GM23338 (cell line): ENCODE measurements at regions not wholly inside any gene's neighbourhood (a gene's known extent, or its start where the extent isn't known, plus 50 kb on each side); places are given as distances from the start of the nearest gene placed in this dataset.

Experiments
- ATAC-seq: fragments of 200-7000 bp; cut with Tn5 transposase; 3 replicates; pipeline ENCODE4 v1.9.1; 2020
- DNase-seq: peaks from one replicate; pipeline ENCODE4 v3.0.0-alpha.2; 2015; ENCODE audit warnings: low spot score
- H2AFZ ChIP-seq: fragments of 200-600 bp; sonication (generic); 2 replicates; pipeline ENCODE4 v1.8.0; 2016; ENCODE audit warnings: antibody characterized with exemption, mild to moderate bottlenecking, moderate library complexity
- H3F3A ChIP-seq: fragments of 200-600 bp; sonication (generic); replicated peaks from 2 replicates; pipeline ENCODE4 v1.8.0; 2017; ENCODE audit warnings: antibody characterized with exemption, mixed run types, low read depth
- H3K27ac ChIP-seq: fragments of 200-600 bp; sonication (generic); 2 replicates; pipeline ENCODE4 v1.6.1; 2016; ENCODE audit warnings: low read depth
- H3K27me3 ChIP-seq: fragments of 200-600 bp; sonication (generic); 2 replicates; pipeline ENCODE4 v1.8.0; 2016; ENCODE audit warnings: mild to moderate bottlenecking, mixed run types, moderate library complexity; ENCODE audit not compliant: insufficient read depth
- H3K36me3 ChIP-seq: fragments of 200-600 bp; sonication (generic); 2 replicates; pipeline ENCODE4 v1.8.0; 2016; ENCODE audit warnings: mild to moderate bottlenecking; ENCODE audit not compliant: insufficient read depth
- H3K4me1 ChIP-seq: fragments of 200-600 bp; sonication (generic); 2 replicates; pipeline ENCODE4 v1.8.0; 2016; ENCODE audit warnings: mild to moderate bottlenecking, moderate library complexity; ENCODE audit not compliant: insufficient read depth
- H3K4me2 ChIP-seq: fragments of 200-600 bp; sonication (generic); 2 replicates; pipeline ENCODE4 v1.7.1; 2017; ENCODE audit warnings: mixed run types
- H3K4me3 ChIP-seq: fragments of 200-600 bp; sonication (generic); 2 replicates; pipeline ENCODE4 v1.6.1; 2016; ENCODE audit warnings: mixed run types
- H3K79me2 ChIP-seq: fragments of 200-600 bp; sonication (generic); replicated peaks from 2 replicates; pipeline ENCODE4 v1.8.0; 2017; ENCODE audit warnings: mild to moderate bottlenecking; ENCODE audit not compliant: insufficient read depth
- H3K9me2 ChIP-seq: fragments of 200-600 bp; sonication (generic); 2 replicates; pipeline ENCODE4 v1.8.0; 2017; ENCODE audit not compliant: insufficient read depth
- H4K20me1 ChIP-seq: fragments of 200-600 bp; sonication (generic); replicated peaks from 2 replicates; pipeline ENCODE4 v1.8.0; 2017; ENCODE audit warnings: mild to moderate bottlenecking; ENCODE audit not compliant: insufficient read depth
- H3K27ac Mint-ChIP-seq: 2 replicates; pipeline ENCODE4 v1.8.0; 2020; ENCODE audit warnings: inconsistent platforms, mild to moderate bottlenecking, moderate library complexity, mixed read lengths
- H3K27me3 Mint-ChIP-seq: 3 replicates; pipeline ENCODE4 v1.8.0; 2022; ENCODE audit warnings: low read depth, mild to moderate bottlenecking, moderate library complexity, mixed read lengths, inconsistent platforms; ENCODE audit not compliant: insufficient read depth, poor library complexity
- H3K36me3 Mint-ChIP-seq: 3 replicates; pipeline ENCODE4 v1.8.0; 2021; ENCODE audit warnings: low read depth, mild to moderate bottlenecking, inconsistent platforms, moderate library complexity, mixed read lengths
- H3K4me1 Mint-ChIP-seq: 3 replicates; pipeline ENCODE4 v1.8.0; 2020; ENCODE audit warnings: mild to moderate bottlenecking, inconsistent platforms, mixed read lengths
- H3K4me3 Mint-ChIP-seq: 3 replicates; pipeline ENCODE4 v1.8.0; 2021; ENCODE audit warnings: moderate library complexity, mild to moderate bottlenecking, inconsistent platforms, mixed read lengths
- H3K9me3 Mint-ChIP-seq: 3 replicates; pipeline ENCODE4 v1.8.0; 2020; ENCODE audit warnings: moderate library complexity, mild to moderate bottlenecking, inconsistent platforms, mixed read lengths
- EZH2 ChIP-seq: fragments of 200-600 bp; sonication (generic); IDR thresholded peaks from one replicate; pipeline ENCODE4 v1.8.0; 2017; ENCODE audit warnings: antibody characterized with exemption, mild to moderate bottlenecking, low read depth; ENCODE audit not compliant: unreplicated experiment
- EZH2phosphoT487 ChIP-seq: fragments of 200-600 bp; sonication (generic); IDR thresholded peaks from one replicate; pipeline ENCODE4 v1.8.1; 2018; ENCODE audit warnings: antibody characterized with exemption; ENCODE audit not compliant: unreplicated experiment
- JUNB ChIP-seq: IDR thresholded peaks from one replicate; pipeline ENCODE4 v1.6.1; 2016; ENCODE audit warnings: antibody characterized with exemption; ENCODE audit not compliant: unreplicated experiment
- NANOG ChIP-seq: IDR thresholded peaks from 2 replicates; pipeline ENCODE4 v1.6.1; 2016; ENCODE audit warnings: antibody characterized with exemption, borderline replicate concordance
- POLR2AphosphoS5 ChIP-seq: IDR thresholded peaks from 2 replicates; pipeline ENCODE4 v1.6.1; 2016; ENCODE audit warnings: antibody characterized with exemption, low read depth
- STAT1 ChIP-seq: IDR thresholded peaks from one replicate; pipeline ENCODE4 v1.6.1; 2016; ENCODE audit warnings: antibody characterized with exemption; ENCODE audit not compliant: unreplicated experiment
- ZNF331 ChIP-seq: fragments of 250-450 bp; sonication (Bioruptor Pico); IDR thresholded peaks from 2 replicates; pipeline ENCODE4 v1.5.0; 2020; ENCODE audit warnings: low read depth, mild to moderate bottlenecking, moderate library complexity
- TF ChIP-seq, protein P1 (sequence below): fragments of 250-450 bp; sonication (Bioruptor Pico); IDR thresholded peaks from 2 replicates; pipeline ENCODE4 v1.5.0; 2020; ENCODE audit warnings: mild to moderate bottlenecking, moderate library complexity
- TF ChIP-seq, protein P2 (sequence below): IDR thresholded peaks from 2 replicates; pipeline ENCODE4 v1.6.1; 2016; ENCODE audit warnings: antibody characterized with exemption
- TF ChIP-seq, protein P3 (sequence below), 2 experiments: fragments of 200-600 bp in 1 of 2; sonication (generic) in 1 of 2; conservative IDR thresholded peaks; 2 replicates each; pipeline versions ENCODE4 v1.5.1 to v1.6.1; 2016 to 2017; ENCODE audit warnings: antibody characterized with exemption in 2 of 2, low read depth in 2 of 2, mild to moderate bottlenecking in 2 of 2, moderate library complexity in 1 of 2

DNA sequence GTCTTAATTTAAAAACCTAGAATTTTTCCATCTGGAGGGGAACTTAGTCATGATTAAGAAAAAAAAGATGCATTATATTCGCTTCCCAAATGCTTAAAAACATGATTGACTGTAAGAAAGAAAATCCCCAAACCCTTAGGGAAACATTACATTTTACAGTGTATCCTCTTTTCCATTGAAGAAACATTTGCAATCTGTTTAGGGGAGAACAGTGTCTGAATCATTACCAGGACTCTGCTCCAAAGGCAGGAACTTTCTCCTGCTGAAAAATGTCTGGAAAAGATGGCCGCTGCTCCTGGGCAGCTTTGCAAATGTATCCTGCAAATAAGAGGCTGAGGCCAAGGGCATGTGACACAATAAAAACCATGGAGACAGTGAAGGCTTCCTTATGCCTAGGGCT is 173.7 kb downstream of the BUB3 start (continued):
- TF ChIP-seq, protein P1, sequence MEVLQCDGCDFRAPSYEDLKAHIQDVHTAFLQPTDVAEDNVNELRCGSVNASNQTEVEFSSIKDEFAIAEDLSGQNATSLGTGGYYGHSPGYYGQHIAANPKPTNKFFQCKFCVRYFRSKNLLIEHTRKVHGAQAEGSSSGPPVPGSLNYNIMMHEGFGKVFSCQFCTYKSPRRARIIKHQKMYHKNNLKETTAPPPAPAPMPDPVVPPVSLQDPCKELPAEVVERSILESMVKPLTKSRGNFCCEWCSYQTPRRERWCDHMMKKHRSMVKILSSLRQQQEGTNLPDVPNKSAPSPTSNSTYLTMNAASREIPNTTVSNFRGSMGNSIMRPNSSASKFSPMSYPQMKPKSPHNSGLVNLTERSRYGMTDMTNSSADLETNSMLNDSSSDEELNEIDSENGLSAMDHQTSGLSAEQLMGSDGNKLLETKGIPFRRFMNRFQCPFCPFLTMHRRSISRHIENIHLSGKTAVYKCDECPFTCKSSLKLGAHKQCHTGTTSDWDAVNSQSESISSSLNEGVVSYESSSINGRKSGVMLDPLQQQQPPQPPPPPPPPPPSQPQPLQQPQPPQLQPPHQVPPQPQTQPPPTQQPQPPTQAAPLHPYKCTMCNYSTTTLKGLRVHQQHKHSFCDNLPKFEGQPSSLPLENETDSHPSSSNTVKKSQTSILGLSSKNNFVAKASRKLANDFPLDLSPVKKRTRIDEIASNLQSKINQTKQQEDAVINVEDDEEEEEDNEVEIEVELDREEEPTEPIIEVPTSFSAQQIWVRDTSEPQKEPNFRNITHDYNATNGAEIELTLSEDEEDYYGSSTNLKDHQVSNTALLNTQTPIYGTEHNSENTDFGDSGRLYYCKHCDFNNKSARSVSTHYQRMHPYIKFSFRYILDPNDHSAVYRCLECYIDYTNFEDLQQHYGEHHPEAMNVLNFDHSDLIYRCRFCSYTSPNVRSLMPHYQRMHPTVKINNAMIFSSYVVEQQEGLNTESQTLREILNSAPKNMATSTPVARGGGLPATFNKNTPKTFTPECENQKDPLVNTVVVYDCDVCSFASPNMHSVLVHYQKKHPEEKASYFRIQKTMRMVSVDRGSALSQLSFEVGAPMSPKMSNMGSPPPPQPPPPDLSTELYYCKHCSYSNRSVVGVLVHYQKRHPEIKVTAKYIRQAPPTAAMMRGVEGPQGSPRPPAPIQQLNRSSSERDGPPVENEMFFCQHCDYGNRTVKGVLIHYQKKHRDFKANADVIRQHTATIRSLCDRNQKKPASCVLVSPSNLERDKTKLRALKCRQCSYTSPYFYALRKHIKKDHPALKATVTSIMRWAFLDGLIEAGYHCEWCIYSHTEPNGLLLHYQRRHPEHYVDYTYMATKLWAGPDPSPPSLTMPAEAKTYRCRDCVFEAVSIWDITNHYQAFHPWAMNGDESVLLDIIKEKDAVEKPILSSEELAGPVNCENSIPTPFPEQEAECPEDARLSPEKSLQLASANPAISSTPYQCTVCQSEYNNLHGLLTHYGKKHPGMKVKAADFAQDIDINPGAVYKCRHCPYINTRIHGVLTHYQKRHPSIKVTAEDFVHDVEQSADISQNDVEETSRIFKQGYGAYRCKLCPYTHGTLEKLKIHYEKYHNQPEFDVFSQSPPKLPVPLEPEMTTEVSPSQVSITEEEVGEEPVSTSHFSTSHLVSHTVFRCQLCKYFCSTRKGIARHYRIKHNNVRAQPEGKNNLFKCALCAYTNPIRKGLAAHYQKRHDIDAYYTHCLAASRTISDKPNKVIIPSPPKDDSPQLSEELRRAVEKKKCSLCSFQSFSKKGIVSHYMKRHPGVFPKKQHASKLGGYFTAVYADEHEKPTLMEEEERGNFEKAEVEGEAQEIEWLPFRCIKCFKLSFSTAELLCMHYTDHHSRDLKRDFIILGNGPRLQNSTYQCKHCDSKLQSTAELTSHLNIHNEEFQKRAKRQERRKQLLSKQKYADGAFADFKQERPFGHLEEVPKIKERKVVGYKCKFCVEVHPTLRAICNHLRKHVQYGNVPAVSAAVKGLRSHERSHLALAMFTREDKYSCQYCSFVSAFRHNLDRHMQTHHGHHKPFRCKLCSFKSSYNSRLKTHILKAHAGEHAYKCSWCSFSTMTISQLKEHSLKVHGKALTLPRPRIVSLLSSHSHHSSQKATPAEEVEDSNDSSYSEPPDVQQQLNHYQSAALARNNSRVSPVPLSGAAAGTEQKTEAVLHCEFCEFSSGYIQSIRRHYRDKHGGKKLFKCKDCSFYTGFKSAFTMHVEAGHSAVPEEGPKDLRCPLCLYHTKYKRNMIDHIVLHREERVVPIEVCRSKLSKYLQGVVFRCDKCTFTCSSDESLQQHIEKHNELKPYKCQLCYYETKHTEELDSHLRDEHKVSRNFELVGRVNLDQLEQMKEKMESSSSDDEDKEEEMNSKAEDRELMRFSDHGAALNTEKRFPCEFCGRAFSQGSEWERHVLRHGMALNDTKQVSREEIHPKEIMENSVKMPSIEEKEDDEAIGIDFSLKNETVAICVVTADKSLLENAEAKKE (CRISPR knock-in tag), result no peak
- TF ChIP-seq STAT1 (no peak), EZH2 (no peak), NANOG (no peak)
- TF ChIP-seq, protein P2, sequence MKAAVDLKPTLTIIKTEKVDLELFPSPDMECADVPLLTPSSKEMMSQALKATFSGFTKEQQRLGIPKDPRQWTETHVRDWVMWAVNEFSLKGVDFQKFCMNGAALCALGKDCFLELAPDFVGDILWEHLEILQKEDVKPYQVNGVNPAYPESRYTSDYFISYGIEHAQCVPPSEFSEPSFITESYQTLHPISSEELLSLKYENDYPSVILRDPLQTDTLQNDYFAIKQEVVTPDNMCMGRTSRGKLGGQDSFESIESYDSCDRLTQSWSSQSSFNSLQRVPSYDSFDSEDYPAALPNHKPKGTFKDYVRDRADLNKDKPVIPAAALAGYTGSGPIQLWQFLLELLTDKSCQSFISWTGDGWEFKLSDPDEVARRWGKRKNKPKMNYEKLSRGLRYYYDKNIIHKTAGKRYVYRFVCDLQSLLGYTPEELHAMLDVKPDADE, result no peak
- TF ChIP-seq, protein P3, sequence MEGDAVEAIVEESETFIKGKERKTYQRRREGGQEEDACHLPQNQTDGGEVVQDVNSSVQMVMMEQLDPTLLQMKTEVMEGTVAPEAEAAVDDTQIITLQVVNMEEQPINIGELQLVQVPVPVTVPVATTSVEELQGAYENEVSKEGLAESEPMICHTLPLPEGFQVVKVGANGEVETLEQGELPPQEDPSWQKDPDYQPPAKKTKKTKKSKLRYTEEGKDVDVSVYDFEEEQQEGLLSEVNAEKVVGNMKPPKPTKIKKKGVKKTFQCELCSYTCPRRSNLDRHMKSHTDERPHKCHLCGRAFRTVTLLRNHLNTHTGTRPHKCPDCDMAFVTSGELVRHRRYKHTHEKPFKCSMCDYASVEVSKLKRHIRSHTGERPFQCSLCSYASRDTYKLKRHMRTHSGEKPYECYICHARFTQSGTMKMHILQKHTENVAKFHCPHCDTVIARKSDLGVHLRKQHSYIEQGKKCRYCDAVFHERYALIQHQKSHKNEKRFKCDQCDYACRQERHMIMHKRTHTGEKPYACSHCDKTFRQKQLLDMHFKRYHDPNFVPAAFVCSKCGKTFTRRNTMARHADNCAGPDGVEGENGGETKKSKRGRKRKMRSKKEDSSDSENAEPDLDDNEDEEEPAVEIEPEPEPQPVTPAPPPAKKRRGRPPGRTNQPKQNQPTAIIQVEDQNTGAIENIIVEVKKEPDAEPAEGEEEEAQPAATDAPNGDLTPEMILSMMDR (conservative IDR thresholded peaks at IDR 0.05; ENCODE audit: low read depth in 2 of 2), result no peak

DNA sequence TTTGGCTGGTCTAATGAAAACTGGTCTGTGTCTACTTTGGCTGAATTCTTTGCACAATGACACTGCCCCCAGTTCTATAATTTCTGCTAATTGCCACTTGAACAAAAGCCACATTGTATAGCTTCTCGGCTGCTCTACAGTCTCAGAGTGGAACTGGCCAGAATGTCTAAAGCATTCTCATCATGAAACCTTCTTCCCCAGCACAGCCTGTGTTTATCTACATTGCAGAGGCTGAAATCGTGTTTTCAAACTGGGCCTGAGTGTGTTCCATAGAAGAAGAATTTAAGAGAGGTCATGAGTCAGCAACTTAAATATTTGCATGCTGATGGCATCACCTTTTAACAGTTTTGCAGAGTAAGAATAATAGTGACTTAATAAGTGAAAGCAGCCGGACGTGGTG is 177.2 kb downstream of the BUB3 start:
- no peak overlapping the region for H3K27ac Mint-ChIP-seq
- H3K4me3 Mint-ChIP-seq, result no peak overlapping the region
- peaks cover 8% of the 10 kb centered on the region; the same call in 2 of the 3 replicates for H3K9me3 Mint-ChIP-seq
- Histone ChIP-seq H2AFZ (no peak overlapping the region), H3K36me3 (no peaks in the 10 kb centered on the region; the same call in 1 of the 2 replicates), H3F3A (no peaks in the 10 kb centered on the region), H3K79me2 (no peaks in the 10 kb centered on the region), H4K20me1 (no peaks in the 10 kb centered on the region), H3K27me3 (no peaks in the 10 kb centered on the region), H3K27ac (no peak overlapping the region), H3K4me1 (no peaks in the 10 kb centered on the region), H3K9me2 (0 out of 2 replicates have a peak, but pooled peaks cover 10% of the 10 kb centered on the region), H3K4me2 (no peak overlapping the region), H3K4me3 (no peak overlapping the region)
- DNase-seq (no peak), ATAC-seq (no peak)
- H3K4me1 Mint-ChIP-seq, result no peaks in the 10 kb centered on the region
- H3K27me3 Mint-ChIP-seq, result no peaks in the 10 kb centered on the region
- TF ChIP-seq JUNB (no peak), EZH2phosphoT487 (no peak), STAT1 (no peak), ZNF331 (CRISPR knock-in tag) (no peak), POLR2AphosphoS5 (no peak)
- TF ChIP-seq, protein P3 (conservative IDR thresholded peaks at IDR 0.05; ENCODE audit: low read depth in 2 of 2), result no peak
- peaks cover 12% of the 10 kb centered on the region; the same call in 2 of the 3 replicates for H3K36me3 Mint-ChIP-seq
